ENCODE measurements at regions not wholly inside any gene's neighbourhood (a gene's known extent, or its start where the extent isn't known, plus 50 kb on each side); places are given as distances from the start of the nearest gene placed in this dataset.
"Not testable (repeated sequence)": the region's sequence is repeated elsewhere in the genome, so short reads cannot be mapped to it uniquely, and the experiment has no call there.

DNA sequence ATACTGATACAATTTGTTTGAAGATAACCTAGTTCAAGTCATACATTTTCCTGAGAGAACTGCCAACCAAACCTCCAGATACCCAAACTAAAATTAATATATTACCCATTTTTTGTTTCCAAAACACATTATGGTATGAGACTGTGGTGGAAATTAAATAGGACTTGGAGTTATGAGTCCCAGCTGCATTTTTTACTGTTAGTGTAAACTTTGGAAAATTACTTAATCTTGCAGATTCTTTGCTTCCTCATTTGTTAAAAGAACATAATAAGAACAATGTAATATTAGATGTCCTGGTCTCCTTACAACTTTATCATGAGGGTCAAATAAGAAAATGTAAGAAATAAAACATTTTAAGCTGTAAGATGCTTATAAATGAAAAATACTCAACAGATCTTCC is 98.2 kb upstream of the TRIB2 start:
- no peak for DNase-seq (ENCODE audit: low read depth in 2 of 2)

DNA sequence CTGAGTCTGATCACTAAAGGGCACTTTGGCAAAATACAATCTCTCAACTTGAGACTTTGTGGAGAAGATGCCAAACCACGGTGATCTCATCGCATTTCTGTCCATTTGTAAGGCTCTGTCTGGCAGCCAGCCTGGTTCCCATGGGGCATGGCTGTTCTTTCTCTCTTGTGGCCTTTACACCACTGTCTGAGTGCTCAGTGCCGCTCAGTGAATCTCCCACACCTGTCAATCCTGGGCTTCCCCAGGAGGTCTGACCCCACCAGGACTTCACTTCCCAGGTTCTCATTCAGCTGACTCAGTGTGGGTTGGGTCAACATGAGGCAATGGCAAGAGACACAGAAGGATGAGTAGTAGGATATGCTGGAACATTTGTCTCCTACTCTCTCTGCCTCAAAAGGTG is 96.8 kb upstream of the TRIB2 start:
- peak in 1 of 2 experiments; percentile 62 for DNase-seq (ENCODE audit: low read depth in 2 of 2)

DNA sequence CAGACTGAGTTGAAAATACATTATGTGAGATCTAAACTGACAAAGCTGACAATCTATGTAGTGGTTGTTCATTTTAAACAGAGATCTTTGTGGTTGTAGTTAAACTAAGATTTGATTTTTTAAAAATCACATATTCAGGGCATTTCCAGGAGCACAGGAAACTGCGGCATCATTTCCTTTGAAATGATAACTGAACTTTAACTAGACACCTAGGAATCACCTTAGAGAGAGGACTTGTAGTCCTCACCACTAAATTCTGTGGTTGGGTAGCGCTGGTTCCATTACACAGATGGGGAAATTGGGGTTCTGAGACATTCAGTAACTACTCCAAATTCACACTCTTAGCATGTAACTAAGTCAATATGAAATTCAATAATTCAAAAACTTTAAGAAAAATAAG is 96.0 kb upstream of the TRIB2 start:
- DNase-seq (ENCODE audit: low read depth in 2 of 2) = no peak

GRCh38 chr2:12623051-12623450 is 93.7 kb upstream of the TRIB2 start:
- DNase-seq (ENCODE audit: low read depth in 2 of 2) = no peak

GRCh38 chr2:12624384-12624783 is 92.4 kb upstream of the TRIB2 start:
- no peak for DNase-seq (ENCODE audit: low read depth in 2 of 2)

DNA sequence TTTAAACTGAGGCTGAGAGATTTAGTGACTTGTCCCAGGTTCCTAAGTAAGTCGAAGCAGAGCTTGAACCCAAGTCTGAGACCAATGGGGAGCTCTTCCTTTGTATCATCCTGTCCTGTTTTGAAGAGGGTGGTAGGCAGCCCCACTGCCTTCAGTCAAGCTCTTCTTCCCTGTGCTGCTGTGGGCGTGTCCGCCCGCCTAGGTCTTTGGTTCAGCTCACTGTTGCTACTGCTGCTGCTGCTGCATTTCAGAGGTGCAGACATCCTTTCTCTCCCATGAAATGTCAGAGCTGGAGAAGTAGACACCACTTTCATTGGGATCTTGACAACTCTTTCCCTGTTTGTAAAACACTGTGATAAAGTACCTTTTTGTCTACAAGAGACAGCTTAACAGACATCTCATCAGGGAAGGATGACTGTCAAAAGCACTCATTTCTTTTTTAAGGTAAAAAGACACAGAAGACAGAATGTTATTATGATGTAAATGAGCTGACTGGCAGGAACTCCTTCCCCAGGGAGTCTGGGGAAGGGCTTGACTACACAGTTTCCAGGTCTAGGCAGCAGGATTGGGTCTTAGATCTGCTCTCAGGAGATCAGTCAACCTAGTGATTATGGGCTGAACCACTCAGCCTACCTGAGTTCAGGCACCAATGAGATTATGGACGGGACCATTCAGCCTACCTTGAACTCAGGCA is 91.7 kb upstream of the TRIB2 start:
- no peak for DNase-seq (ENCODE audit: low read depth in 2 of 2)

GRCh38 chr2:12628541-12628940 is 88.2 kb upstream of the TRIB2 start:
- DNase-seq (ENCODE audit: low read depth in 2 of 2) = not testable (repeated sequence)

GRCh38 chr2:12636837-12637581 is 79.7 kb upstream of the TRIB2 start:
- DNase-seq (ENCODE audit: low read depth in 2 of 2) = peak; percentile 13 to 24

GRCh38 chr2:12637754-12638153 is 79.0 kb upstream of the TRIB2 start:
- no peak for DNase-seq (ENCODE audit: low read depth in 2 of 2)

GRCh38 chr2:12641441-12641840 is 75.3 kb upstream of the TRIB2 start:
- DNase-seq (ENCODE audit: low read depth in 2 of 2) = no peak

GRCh38 chr2:12642332-12642731 is 74.4 kb upstream of the TRIB2 start:
- DNase-seq (ENCODE audit: low read depth in 2 of 2) = no peak

GRCh38 chr2:12642859-12643258 is 73.9 kb upstream of the TRIB2 start:
- no peak for DNase-seq (ENCODE audit: low read depth in 2 of 2)

- no peak for DNase-seq (ENCODE audit: low read depth in 2 of 2)
These were observed 66.9 kb upstream of the TRIB2 start for GRCh38 chr2:12649602-12650400.

DNA sequence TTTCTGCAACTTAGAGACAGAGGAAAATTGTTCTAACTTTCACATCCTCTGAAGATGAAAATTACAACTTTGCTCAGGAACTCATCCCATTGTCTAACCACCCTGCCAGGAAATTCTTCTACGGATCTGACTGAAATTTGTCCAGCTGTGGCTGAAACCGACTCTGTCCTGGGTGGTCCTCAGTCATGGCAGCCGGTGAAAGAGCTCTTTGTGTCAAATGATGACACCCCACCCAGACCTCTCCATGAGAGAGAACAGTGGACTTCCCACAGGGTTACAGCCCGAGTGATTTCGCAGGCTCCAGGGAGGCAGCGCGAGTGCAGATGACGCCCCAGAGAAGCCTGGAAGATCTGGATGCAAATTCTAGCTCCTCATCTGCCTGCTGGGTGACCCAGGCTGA is 65.1 kb upstream of the TRIB2 start:
- DNase-seq (ENCODE audit: low read depth in 2 of 2) = no peak

- DNase-seq (ENCODE audit: low read depth in 2 of 2) = no peak
These were observed 64.0 kb upstream of the TRIB2 start for GRCh38 chr2:12652723-12653122.

- DNase-seq (ENCODE audit: low read depth in 2 of 2) = no peak
These were observed 59.2 kb upstream of the TRIB2 start for GRCh38 chr2:12657560-12657959.

- DNase-seq (ENCODE audit: low read depth in 2 of 2) = no peak
These were observed 58.3 kb upstream of the TRIB2 start for GRCh38 chr2:12658310-12658945.

- no peak for DNase-seq (ENCODE audit: low read depth in 2 of 2)
These were observed 55.2 kb upstream of the TRIB2 start for GRCh38 chr2:12661489-12661888.

DNA sequence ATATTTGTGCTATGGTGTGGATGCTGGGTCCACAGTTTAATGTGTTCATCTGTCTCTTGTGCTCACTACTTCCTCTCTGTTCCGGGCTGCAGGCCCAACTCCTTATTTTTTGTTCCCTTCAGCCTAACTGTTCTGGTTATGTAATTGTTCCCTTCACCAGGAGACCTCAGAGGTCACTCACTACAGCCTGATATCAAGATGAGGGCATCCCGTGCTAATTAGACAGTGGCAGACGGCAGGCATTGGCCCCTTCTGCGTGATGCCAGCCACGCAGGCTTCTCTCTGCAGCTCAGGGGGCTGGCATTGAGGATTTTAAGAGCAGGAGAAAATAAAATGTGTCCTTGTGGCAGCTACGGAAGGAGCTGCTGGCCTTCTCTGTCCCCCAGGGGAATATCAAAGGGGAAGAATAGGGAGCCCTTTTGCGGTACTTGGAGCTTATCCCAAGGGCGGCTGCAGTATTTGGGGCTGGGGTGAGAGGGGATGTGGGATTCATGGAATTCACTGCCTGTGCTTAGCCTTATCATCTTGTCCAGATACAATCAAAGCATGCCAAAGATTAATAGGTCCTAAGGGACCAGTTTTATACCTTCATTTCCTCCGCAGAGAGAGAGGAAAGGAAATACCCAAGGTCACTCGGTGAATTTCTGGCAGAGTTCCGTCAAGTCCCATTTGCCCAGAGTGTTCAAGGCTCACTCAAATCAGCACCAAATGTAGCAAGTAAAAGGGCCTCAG is 53.3 kb upstream of the TRIB2 start:
- DNase-seq (ENCODE audit: low read depth in 2 of 2) = no peak

- no peak for DNase-seq (ENCODE audit: low read depth in 2 of 2)
These were observed 51.4 kb upstream of the TRIB2 start for GRCh38 chr2:12665334-12665733.

DNA sequence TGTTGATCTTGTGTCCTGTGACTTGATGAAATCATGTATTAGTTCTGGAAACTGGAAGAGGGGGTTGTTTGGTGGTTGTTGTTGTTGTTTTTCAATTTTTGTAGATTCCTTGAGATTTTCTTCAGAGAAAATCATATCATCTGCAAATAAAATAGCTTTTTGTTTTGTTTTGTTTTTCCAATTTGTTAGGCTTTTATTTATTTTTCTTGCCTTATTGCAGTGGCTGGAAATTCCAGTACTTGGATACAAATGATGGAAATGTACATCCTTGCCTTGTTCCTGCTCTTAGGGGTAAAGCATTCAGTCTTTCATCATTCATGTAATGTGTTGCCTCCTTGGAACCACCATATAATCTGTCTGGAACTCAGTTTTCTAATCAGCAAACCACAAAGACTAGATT is 50.3 kb upstream of the TRIB2 start:
- DNase-seq (ENCODE audit: low read depth in 2 of 2) = no peak

Data from fibroblast of skin of left biceps (primary cell).